GM20431 (cell line): ENCODE measurements at regions not wholly inside any gene's neighbourhood (a gene's known extent, or its start where the extent isn't known, plus 50 kb on each side); places are given as distances from the start of the nearest gene placed in this dataset.

Experiments
- in situ Hi-C: fragments of 300-500 bp; cut with MseI, MboI; formaldehyde crosslinking; loops from one replicate; pipeline ENCODE4 v1.15.0; 2020; ENCODE audit warnings: low sequenced_read_pairs; ENCODE audit not compliant: unreplicated experiment

DNA sequence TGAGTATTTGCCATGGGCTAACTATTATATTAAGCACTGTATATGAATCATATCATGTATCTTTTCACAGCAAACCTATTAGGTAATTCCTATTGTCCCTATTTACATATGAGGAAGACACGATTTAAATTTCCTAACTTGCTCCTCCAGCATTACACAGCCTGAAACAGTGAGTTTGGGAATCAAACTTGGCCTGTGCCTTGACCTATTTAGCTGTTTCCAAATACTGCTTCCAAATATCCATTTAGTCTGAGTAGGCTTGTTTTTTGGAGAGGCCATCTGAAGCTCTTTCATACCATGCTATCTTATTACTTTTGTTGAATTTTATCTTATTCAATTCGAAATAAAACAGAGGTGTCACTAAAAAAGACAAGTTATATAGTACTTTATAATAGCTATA, 447.3 kb upstream of the MPDZ start:
- in situ Hi-C loops = no loop called here

DNA sequence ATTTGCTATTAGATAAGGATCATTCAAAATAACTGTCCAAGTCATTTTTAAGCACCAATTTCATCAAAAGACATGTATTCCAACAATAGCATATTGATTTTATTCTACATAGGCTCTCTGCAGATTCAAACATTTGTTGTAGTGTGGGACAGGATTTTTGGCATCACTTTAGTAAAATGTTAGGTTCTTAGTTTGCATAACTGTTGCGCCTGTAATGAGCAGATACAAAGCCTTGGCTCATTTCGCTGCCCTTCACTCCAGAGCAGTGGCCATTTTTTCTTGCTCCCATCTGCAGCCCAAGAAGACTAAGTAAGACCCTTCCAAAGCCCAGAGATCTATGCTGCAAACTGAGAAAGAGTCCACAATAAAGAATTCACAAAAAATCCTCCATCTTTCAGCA, 446.0 kb upstream of the MPDZ start:
- in situ Hi-C loops = no loop called here

- in situ Hi-C loops = no loop called here
Measured at GRCh38 chr9:13721481-13722235, 442.2 kb upstream of the MPDZ start.

- in situ Hi-C loops = no loop called here
Measured at GRCh38 chr9:13719981-13720676, 440.6 kb upstream of the MPDZ start.

- in situ Hi-C loops = no loop called here
Measured at GRCh38 chr9:13719446-13719845, 440.0 kb upstream of the MPDZ start.

DNA sequence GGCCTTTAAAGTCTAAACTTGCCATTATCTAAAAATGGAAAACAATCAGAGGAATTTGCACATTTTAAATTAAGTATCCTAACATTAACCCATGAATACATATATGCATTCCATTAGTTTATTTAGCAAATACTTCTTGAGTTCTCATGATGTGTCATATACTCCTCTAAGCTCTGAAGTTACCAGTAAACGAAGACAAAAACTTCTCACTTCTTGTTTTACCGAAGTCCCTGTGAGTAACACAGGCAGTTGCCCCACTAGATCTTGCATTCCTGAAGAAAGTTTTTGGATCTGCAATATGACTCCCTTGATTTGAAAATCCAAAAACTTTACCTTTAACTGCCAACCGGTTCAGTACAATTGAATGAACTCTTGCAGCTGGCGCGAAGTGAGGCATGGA, 439.0 kb upstream of the MPDZ start:
- in situ Hi-C loops = no loop called here

DNA sequence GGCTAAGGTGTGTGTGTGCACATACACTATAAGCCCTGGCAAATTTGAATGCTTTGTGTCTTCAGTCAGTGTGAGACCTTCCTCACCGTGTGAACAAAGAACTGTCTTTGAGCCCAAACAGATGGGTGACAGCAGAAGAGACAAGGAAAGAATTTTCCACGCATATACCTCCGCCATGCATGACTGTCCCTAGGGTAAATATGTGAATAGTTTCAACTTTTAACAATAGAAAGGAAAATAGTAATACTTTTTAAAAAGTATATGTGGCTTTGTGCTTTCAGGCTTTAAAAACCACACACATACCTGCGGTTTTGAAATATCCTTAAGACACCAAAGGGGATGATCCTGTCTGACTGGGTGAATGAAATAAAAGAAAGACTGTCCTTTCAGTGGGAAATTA, 438.6 kb upstream of the MPDZ start:
- in situ Hi-C loops = no loop called here

DNA sequence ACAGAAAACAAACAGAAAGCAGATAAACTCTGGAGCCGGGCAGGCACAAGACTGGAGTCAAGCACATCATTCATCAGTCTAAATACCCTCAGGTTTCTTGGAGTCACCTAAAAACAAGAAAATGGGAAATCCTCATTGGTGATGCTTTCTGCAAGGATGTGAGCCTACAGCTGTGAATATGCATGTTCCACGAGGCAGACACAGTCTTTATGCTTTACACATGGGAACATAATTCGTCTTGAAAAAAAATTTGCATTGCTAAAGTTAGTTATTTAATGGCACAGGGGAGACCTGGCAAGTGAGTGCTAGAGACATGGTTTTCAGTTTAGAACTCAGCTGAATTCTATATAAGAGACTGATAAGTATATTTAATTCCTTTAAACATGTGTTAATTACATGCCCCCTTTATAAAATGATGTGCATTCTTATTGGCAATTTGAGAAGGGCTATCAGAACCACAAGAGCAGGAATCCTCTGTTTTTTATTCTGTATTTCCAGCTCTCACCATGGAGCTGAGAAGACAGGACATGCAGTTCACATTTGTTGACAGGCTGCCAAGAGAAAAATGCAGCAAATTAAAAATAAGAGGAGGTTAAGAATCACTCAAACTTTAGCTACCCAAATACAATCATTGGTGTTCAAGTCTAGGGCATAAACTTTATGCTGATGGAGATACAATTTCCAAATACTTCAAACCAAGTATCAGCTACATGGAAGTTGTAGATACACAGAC, 438.0 kb upstream of the MPDZ start:
- in situ Hi-C loops = no loop called here

GRCh38 chr9:13716601-13717321, 437.3 kb upstream of the MPDZ start:
- in situ Hi-C loops = no loop called here

DNA sequence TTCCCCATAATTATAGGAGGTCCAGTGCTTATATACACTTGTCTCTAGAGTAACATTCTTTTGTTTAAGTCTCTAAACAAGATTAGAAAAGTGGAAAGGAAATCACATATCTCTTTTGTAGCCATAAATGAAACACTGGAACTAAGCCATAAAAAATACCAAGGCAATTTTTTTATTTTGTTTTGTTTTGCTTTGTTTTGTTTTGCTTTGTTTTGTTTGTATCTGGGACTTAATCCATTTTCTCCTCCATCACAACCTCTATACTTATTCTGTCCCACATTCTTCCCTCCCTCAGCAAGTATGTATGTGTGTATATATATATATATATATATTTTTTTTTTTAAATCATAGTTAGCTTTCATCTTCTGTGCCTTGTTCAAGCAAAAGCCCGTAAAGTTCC, 436.6 kb upstream of the MPDZ start:
- in situ Hi-C loops = no loop called here

- in situ Hi-C loops = no loop called here
Measured at GRCh38 chr9:13715430-13715829, 435.9 kb upstream of the MPDZ start.

GRCh38 chr9:13707612-13708576, 428.4 kb upstream of the MPDZ start:
- in situ Hi-C loops = no loop called here

GRCh38 chr9:13705918-13706317, 426.4 kb upstream of the MPDZ start:
- in situ Hi-C loops = no loop called here

DNA sequence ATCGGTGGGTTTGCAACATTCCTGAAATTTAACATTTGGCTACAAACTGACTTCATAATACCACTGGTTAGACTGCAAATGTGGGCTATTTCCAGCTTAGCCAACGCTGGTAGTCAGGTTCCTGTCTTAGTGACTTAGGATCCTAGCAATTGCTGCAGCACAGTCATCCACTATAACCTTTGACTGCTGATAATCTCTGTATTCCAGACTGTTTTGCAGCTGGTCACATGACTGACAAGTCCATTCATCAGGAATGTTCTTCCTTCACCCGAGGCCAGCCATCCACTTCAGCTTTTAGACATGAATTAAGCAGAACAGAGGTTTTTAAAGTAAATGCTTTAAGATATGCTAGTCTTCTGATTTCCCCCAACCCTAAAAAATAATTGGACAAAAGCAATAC, 425.9 kb upstream of the MPDZ start:
- in situ Hi-C loops = no loop called here

GRCh38 chr9:13690595-13690994, 411.1 kb upstream of the MPDZ start:
- in situ Hi-C loops = no loop called here

GRCh38 chr9:13689925-13690324, 410.4 kb upstream of the MPDZ start:
- in situ Hi-C loops = no loop called here

DNA sequence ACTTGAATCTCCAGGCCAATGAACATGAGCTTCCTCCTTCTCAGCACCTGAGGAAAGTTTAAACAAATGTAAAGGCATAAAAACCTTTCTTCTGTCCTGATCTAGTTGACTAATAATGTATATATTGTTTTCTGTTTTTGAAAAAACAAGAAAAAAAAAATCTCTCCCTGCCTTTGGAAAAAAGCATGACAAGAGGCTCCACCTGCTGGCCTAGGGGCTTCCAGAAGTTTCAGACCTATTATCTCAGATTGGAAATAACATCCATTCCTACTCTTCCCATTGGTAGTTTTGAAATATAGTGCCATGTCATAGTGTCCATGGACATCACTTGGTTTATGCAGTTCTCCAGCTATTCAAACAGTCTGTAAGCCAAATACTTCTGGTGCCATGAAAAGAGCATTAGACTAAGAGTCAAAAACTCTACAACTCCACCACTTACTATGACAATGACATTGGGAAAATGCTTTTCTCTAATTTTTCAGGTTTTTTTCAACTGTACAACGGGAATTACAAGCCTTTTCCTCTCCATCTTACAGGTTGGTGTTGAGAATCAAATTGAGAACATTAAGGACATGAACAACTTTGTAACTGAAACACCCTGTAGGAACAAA, 409.6 kb upstream of the MPDZ start:
- in situ Hi-C loops = no loop called here

- in situ Hi-C loops = no loop called here
Measured at GRCh38 chr9:13688223-13688989, 408.9 kb upstream of the MPDZ start.
